Epidermal melanocyte (primary cell): ENCODE measurements at regions not wholly inside any gene's neighbourhood (a gene's known extent, or its start where the extent isn't known, plus 50 kb on each side); places are given as distances from the start of the nearest gene placed in this dataset.
"Not testable (repeated sequence)": the region's sequence is repeated elsewhere in the genome, so short reads cannot be mapped to it uniquely, and the experiment has no call there.

Source experiments
- DNase-seq: peaks from one replicate; pipeline ENCODE4 v3.0.0; 2011; ENCODE audit warnings: low spot score; ENCODE audit not compliant: insufficient read length

GRCh38 chr6:112504621-112505020 is 157.5 kb downstream of the RFPL4B start:
- no peak for DNase-seq

- no peak for DNase-seq
Observed at GRCh38 chr6:112511441-112511840, 164.3 kb downstream of the RFPL4B start.

- no peak for DNase-seq
Observed at GRCh38 chr6:112513175-112513574, 166.0 kb downstream of the RFPL4B start.

GRCh38 chr6:112522587-112522986 is 175.5 kb downstream of the RFPL4B start:
- DNase-seq = no peak

- no peak for DNase-seq
Observed at GRCh38 chr6:112524071-112524470, 176.9 kb downstream of the RFPL4B start.

- no peak for DNase-seq
Observed at GRCh38 chr6:112525749-112526148, 178.6 kb downstream of the RFPL4B start.

- DNase-seq = no peak
Observed at GRCh38 chr6:112526594-112526993, 179.5 kb downstream of the RFPL4B start.

- not testable (repeated sequence) for DNase-seq
Observed at GRCh38 chr6:112528306-112528705, 181.2 kb downstream of the RFPL4B start.

- DNase-seq = no peak
Observed at GRCh38 chr6:112535816-112536215, 188.7 kb downstream of the RFPL4B start.

- no peak for DNase-seq
Observed at GRCh38 chr6:112539355-112539754, 192.2 kb downstream of the RFPL4B start.

GRCh38 chr6:112541847-112542246 is 194.7 kb downstream of the RFPL4B start:
- not testable (repeated sequence) for DNase-seq

GRCh38 chr6:112547321-112548085 is 200.4 kb downstream of the RFPL4B start:
- DNase-seq = not testable (repeated sequence)

- no peak for DNase-seq
Observed at GRCh38 chr6:112549749-112550148, 202.6 kb downstream of the RFPL4B start.

- no peak for DNase-seq
Observed at GRCh38 chr6:112557435-112557834, 210.3 kb downstream of the RFPL4B start.

GRCh38 chr6:112557961-112558360 is 210.8 kb downstream of the RFPL4B start:
- DNase-seq = no peak

GRCh38 chr6:112560651-112561050 is 213.5 kb downstream of the RFPL4B start:
- no peak for DNase-seq

- DNase-seq = no peak
Observed at GRCh38 chr6:112562301-112563231, 215.4 kb downstream of the RFPL4B start.

GRCh38 chr6:112563368-112563767 is 216.2 kb downstream of the RFPL4B start:
- no peak for DNase-seq

GRCh38 chr6:112568066-112568465 is 220.9 kb downstream of the RFPL4B start:
- no peak for DNase-seq

GRCh38 chr6:112571488-112572270 is 224.5 kb downstream of the RFPL4B start:
- no peak for DNase-seq

GRCh38 chr6:112574190-112574589 is 227.1 kb downstream of the RFPL4B start:
- DNase-seq = no peak
